HG03159 (cell line): ENCODE measurements at regions not wholly inside any gene's neighbourhood (a gene's known extent, or its start where the extent isn't known, plus 50 kb on each side); places are given as distances from the start of the nearest gene placed in this dataset.

ENCODE experiments used
- ATAC-seq: cut with Tn5 transposase; IDR thresholded peaks from one replicate; pipeline ENCODE4 v1.9.1; 2021; ENCODE audit warnings: mild to moderate bottlenecking, moderate library complexity; ENCODE audit not compliant: unreplicated experiment

GRCh38 chr4:149927514-149927913 is 111.9 kb upstream of the IQCM start:
- ATAC-seq = no peak

GRCh38 chr4:149928507-149928906 is 112.9 kb upstream of the IQCM start:
- no peak for ATAC-seq

- no peak for ATAC-seq
Measured at GRCh38 chr4:149931431-149931830, 115.8 kb upstream of the IQCM start.

GRCh38 chr4:149932188-149932587 is 116.5 kb upstream of the IQCM start:
- ATAC-seq = no peak

GRCh38 chr4:149933120-149933519 is 117.5 kb upstream of the IQCM start:
- ATAC-seq = no peak

GRCh38 chr4:149933883-149934282 is 118.2 kb upstream of the IQCM start:
- no peak for ATAC-seq

- no peak for ATAC-seq
Measured at GRCh38 chr4:149949381-149949780, 128.9 kb upstream of the DCLK2 start.

GRCh38 chr4:149951152-149951900 is 126.9 kb upstream of the DCLK2 start:
- no peak for ATAC-seq

GRCh38 chr4:149952101-149952500 is 126.1 kb upstream of the DCLK2 start:
- ATAC-seq = no peak

GRCh38 chr4:149952716-149953115 is 125.5 kb upstream of the DCLK2 start:
- no peak for ATAC-seq

GRCh38 chr4:149955780-149956390 is 122.4 kb upstream of the DCLK2 start:
- ATAC-seq = no peak

- no peak for ATAC-seq
Measured at GRCh38 chr4:149956678-149957077, 121.6 kb upstream of the DCLK2 start.

- ATAC-seq = no peak
Measured at GRCh38 chr4:149961876-149962597, 116.2 kb upstream of the DCLK2 start.

- no peak for ATAC-seq
Measured at GRCh38 chr4:149964001-149964796, 114.0 kb upstream of the DCLK2 start.

GRCh38 chr4:149965206-149965605 is 113.0 kb upstream of the DCLK2 start:
- ATAC-seq = no peak

- ATAC-seq = no peak
Measured at GRCh38 chr4:149972407-149972806, 105.8 kb upstream of the DCLK2 start.

GRCh38 chr4:149973181-149973580 is 105.1 kb upstream of the DCLK2 start:
- no peak for ATAC-seq

GRCh38 chr4:149975172-149975571 is 103.1 kb upstream of the DCLK2 start:
- ATAC-seq = no peak

GRCh38 chr4:149980121-149980682 is 98.0 kb upstream of the DCLK2 start:
- ATAC-seq = peak; percentile 19

GRCh38 chr4:149980941-149981340 is 97.3 kb upstream of the DCLK2 start:
- peak; percentile 96 for ATAC-seq

- no peak for ATAC-seq
Measured at GRCh38 chr4:149983401-149983800, 94.8 kb upstream of the DCLK2 start.
